ENCODE measurements at regions not wholly inside any gene's neighbourhood (a gene's known extent, or its start where the extent isn't known, plus 50 kb on each side); places are given as distances from the start of the nearest gene placed in this dataset.
A peak's percentile ranks its signal among the peaks of the same experiment; 100 is the strongest.

- no peak for DNase-seq (ENCODE audit: low read depth in 2 of 2)
Observed at GRCh38 chr1:244264163-244264562, 187.5 kb downstream of the ADSS2 start.

- no peak for DNase-seq (ENCODE audit: low read depth in 2 of 2)
Observed at GRCh38 chr1:244265507-244265906, 186.2 kb downstream of the ADSS2 start.

- DNase-seq (ENCODE audit: low read depth in 2 of 2): no peak
Observed at GRCh38 chr1:244269169-244269568, 182.5 kb downstream of the ADSS2 start.

- DNase-seq (ENCODE audit: low read depth in 2 of 2): no peak
Observed at GRCh38 chr1:244271004-244271403, 180.7 kb downstream of the ADSS2 start.

GRCh38 chr1:244271691-244272308 lies 179.9 kb downstream of the ADSS2 start:
- DNase-seq (ENCODE audit: low read depth in 2 of 2): no peak

GRCh38 chr1:244272471-244273261 lies 179.0 kb downstream of the ADSS2 start:
- DNase-seq (ENCODE audit: low read depth in 2 of 2): peak; percentile 49 to 56

- no peak for DNase-seq (ENCODE audit: low read depth in 2 of 2)
Observed at GRCh38 chr1:244273262-244273844, 178.4 kb downstream of the ADSS2 start.

GRCh38 chr1:244273845-244274619 lies 177.7 kb downstream of the ADSS2 start:
- DNase-seq (ENCODE audit: low read depth in 2 of 2): no peak

- DNase-seq (ENCODE audit: low read depth in 2 of 2): no peak
Observed at GRCh38 chr1:244276646-244277045, 175.1 kb downstream of the ADSS2 start.

- no peak for DNase-seq (ENCODE audit: low read depth in 2 of 2)
Observed at GRCh38 chr1:244280201-244280600, 171.5 kb downstream of the ADSS2 start.

- no peak for DNase-seq (ENCODE audit: low read depth in 2 of 2)
Observed at GRCh38 chr1:244280859-244281258, 170.8 kb downstream of the ADSS2 start.

- DNase-seq (ENCODE audit: low read depth in 2 of 2): no peak
Observed at GRCh38 chr1:244283772-244284171, 167.9 kb downstream of the ADSS2 start.

GRCh38 chr1:244284641-244285156 lies 167.0 kb downstream of the ADSS2 start:
- no peak for DNase-seq (ENCODE audit: low read depth in 2 of 2)

- DNase-seq (ENCODE audit: low read depth in 2 of 2): no peak
Observed at GRCh38 chr1:244286341-244286740, 165.4 kb downstream of the ADSS2 start.

GRCh38 chr1:244287726-244288125 lies 164.0 kb downstream of the ADSS2 start:
- DNase-seq (ENCODE audit: low read depth in 2 of 2): no peak

- DNase-seq (ENCODE audit: low read depth in 2 of 2): no peak
Observed at GRCh38 chr1:244288663-244289062, 163.0 kb downstream of the ADSS2 start.

- no peak for DNase-seq (ENCODE audit: low read depth in 2 of 2)
Observed at GRCh38 chr1:244289991-244290785, 161.5 kb downstream of the ADSS2 start.

GRCh38 chr1:244291236-244292201 lies 160.2 kb downstream of the ADSS2 start:
- no peak for DNase-seq (ENCODE audit: low read depth in 2 of 2)

GRCh38 chr1:244294599-244295224 lies 157.0 kb downstream of the ADSS2 start:
- no peak for DNase-seq (ENCODE audit: low read depth in 2 of 2)

- no peak for DNase-seq (ENCODE audit: low read depth in 2 of 2)
Observed at GRCh38 chr1:244296003-244296402, 155.7 kb downstream of the ADSS2 start.

Measured in stimulated activated CD8-positive, alpha-beta memory T cell treated with anti-CD3 and anti-CD28 coated beads, Interleukin-7, amount 100 ng/mL, for 4 hours (primary cell).